ENCODE measurements at regions not wholly inside any gene's neighbourhood (a gene's known extent, or its start where the extent isn't known, plus 50 kb on each side); places are given as distances from the start of the nearest gene placed in this dataset.

- Mint-ChIP-seq H3K27ac (no peak overlapping the region), H3K4me3 (no peak overlapping the region), H3K27me3 (peaks cover 10 to 52% of the 10 kb centered on the region in 2 donors), H3K4me1 (no peaks in the 10 kb centered on the region), H3K9me3 (no peaks in the 10 kb centered on the region), H3K36me3 (no peaks in the 10 kb centered on the region)
- no peak for DNase-seq
- ChIA-PET POLR2A (no interaction called here), CTCF (no interaction called here)
- Histone ChIP-seq H3K27ac (ENCODE audit: low read depth, low read length) (no peak overlapping the region), H3K27me3 (ENCODE audit: insufficient read depth, low read length, poor library complexity, severe bottlenecking) (no peaks in the 10 kb centered on the region), H3K4me3 (ENCODE audit: low read length) (no peak overlapping the region), H3K9me3 (ENCODE audit: low read length) (no peaks in the 10 kb centered on the region), H3K4me1 (ENCODE audit: insufficient read depth, low read length) (no peaks in the 10 kb centered on the region), H3K36me3 (ENCODE audit: insufficient read depth, low read length) (no peaks in the 10 kb centered on the region)
Measured at GRCh38 chr7:134371971-134372370, 55.2 kb upstream of the SLC35B4 start.

- Histone ChIP-seq H3K27me3 (ENCODE audit: insufficient read depth, low read length, poor library complexity, severe bottlenecking) (no peaks in the 10 kb centered on the region), H3K4me3 (ENCODE audit: low read length) (no peak overlapping the region), H3K36me3 (ENCODE audit: insufficient read depth, low read length) (no peaks in the 10 kb centered on the region), H3K9me3 (ENCODE audit: low read length) (no peaks in the 10 kb centered on the region), H3K27ac (ENCODE audit: low read depth, low read length) (no peak overlapping the region), H3K4me1 (ENCODE audit: insufficient read depth, low read length) (no peaks in the 10 kb centered on the region)
- no peak for DNase-seq
- no peak overlapping the region for H3K4me3 Mint-ChIP-seq
- no peaks in the 10 kb centered on the region for H3K9me3 Mint-ChIP-seq
- POLR2A ChIA-PET: no interaction called here
- CTCF ChIA-PET: no interaction called here
- no peaks in the 10 kb centered on the region for H3K4me1 Mint-ChIP-seq
- H3K36me3 Mint-ChIP-seq: no peaks in the 10 kb centered on the region
- peaks cover 10 to 53% of the 10 kb centered on the region in 2 donors for H3K27me3 Mint-ChIP-seq
- H3K27ac Mint-ChIP-seq: no peak overlapping the region
Measured at GRCh38 chr7:134371536-134371935, 54.8 kb upstream of the SLC35B4 start.

- Mint-ChIP-seq H3K4me3 (no peak overlapping the region), H3K36me3 (no peaks in the 10 kb centered on the region), H3K27me3 (peaks cover 11 to 50% of the 10 kb centered on the region in 2 donors), H3K27ac (peak overlapping the region in 1 of 8 donors; percentile 43), H3K9me3 (no peaks in the 10 kb centered on the region), H3K4me1 (no peaks in the 10 kb centered on the region)
- Histone ChIP-seq H3K27ac (ENCODE audit: low read depth, low read length) (no peak overlapping the region), H3K4me1 (ENCODE audit: insufficient read depth, low read length) (no peaks in the 10 kb centered on the region), H3K4me3 (ENCODE audit: low read length) (no peak overlapping the region), H3K36me3 (ENCODE audit: insufficient read depth, low read length) (no peaks in the 10 kb centered on the region), H3K9me3 (ENCODE audit: low read length) (no peaks in the 10 kb centered on the region), H3K27me3 (ENCODE audit: insufficient read depth, low read length, poor library complexity, severe bottlenecking) (no peaks in the 10 kb centered on the region)
- POLR2A ChIA-PET: no interaction called here
- DNase-seq: no peak
- CTCF ChIA-PET: interaction anchor here (2.0 kb wide), 1 partner anchor 12 kb away, joined by 7 read pairs; no protein-coding TSS in a partner anchor
Measured at GRCh38 chr7:134370135-134370534, 53.4 kb upstream of the SLC35B4 start.

GRCh38 chr7:134368851-134369544, 52.3 kb upstream of the SLC35B4 start:
- Mint-ChIP-seq H3K9me3 (no peaks in the 10 kb centered on the region), H3K4me3 (no peak overlapping the region), H3K27me3 (peaks cover 11 to 52% of the 10 kb centered on the region in 2 donors), H3K36me3 (no peaks in the 10 kb centered on the region), H3K27ac (no peak overlapping the region), H3K4me1 (no peaks in the 10 kb centered on the region)
- H3K9me3 ChIP-seq (ENCODE audit: low read length): no peaks in the 10 kb centered on the region
- CTCF ChIA-PET: interaction anchor here (2.0 kb wide), 1 partner anchor 11 kb away, joined by 7 read pairs; no protein-coding TSS in a partner anchor
- no peaks in the 10 kb centered on the region for H3K36me3 ChIP-seq (ENCODE audit: insufficient read depth, low read length)
- no peak overlapping the region for H3K27ac ChIP-seq (ENCODE audit: low read depth, low read length)
- DNase-seq: no peak
- no peaks in the 10 kb centered on the region for H3K27me3 ChIP-seq (ENCODE audit: insufficient read depth, low read length, poor library complexity, severe bottlenecking)
- H3K4me3 ChIP-seq (ENCODE audit: low read length): no peak overlapping the region
- no peaks in the 10 kb centered on the region for H3K4me1 ChIP-seq (ENCODE audit: insufficient read depth, low read length)
- POLR2A ChIA-PET: no interaction called here

- no peaks in the 10 kb centered on the region for H3K36me3 Mint-ChIP-seq
- no peak overlapping the region for H3K4me3 Mint-ChIP-seq
- Histone ChIP-seq H3K4me3 (ENCODE audit: low read length) (no peak overlapping the region), H3K36me3 (ENCODE audit: insufficient read depth, low read length) (no peaks in the 10 kb centered on the region), H3K4me1 (ENCODE audit: insufficient read depth, low read length) (no peaks in the 10 kb centered on the region), H3K9me3 (ENCODE audit: low read length) (no peaks in the 10 kb centered on the region), H3K27ac (ENCODE audit: low read depth, low read length) (no peak overlapping the region), H3K27me3 (ENCODE audit: insufficient read depth, low read length, poor library complexity, severe bottlenecking) (no peaks in the 10 kb centered on the region)
- CTCF ChIA-PET: interaction anchor here (2.0 kb wide), 1 partner anchor 11 kb away, joined by 7 read pairs; no protein-coding TSS in a partner anchor
- no peak for DNase-seq
- no peak overlapping the region for H3K27ac Mint-ChIP-seq
- POLR2A ChIA-PET: no interaction called here
- no peaks in the 10 kb centered on the region for H3K4me1 Mint-ChIP-seq
- no peaks in the 10 kb centered on the region for H3K9me3 Mint-ChIP-seq
- H3K27me3 Mint-ChIP-seq: peaks cover 11 to 53% of the 10 kb centered on the region in 2 donors
Measured at GRCh38 chr7:134367956-134368749, 51.4 kb upstream of the SLC35B4 start.
